Keratinocyte (primary cell): ENCODE measurements at regions not wholly inside any gene's neighbourhood (a gene's known extent, or its start where the extent isn't known, plus 50 kb on each side); places are given as distances from the start of the nearest gene placed in this dataset.

Experiments used
- CTCF ChIP-seq, 3 experiments: IDR thresholded peaks in 1 of 3; conservative IDR thresholded peaks in 1 of 3; optimal IDR thresholded peaks in 1 of 3; 2 replicates in 2 of 3; 3 replicates in 1 of 3; pipeline versions ENCODE3 to v1.5.1; 2011; ENCODE audit warnings: low read length in 3 of 3, mild to moderate bottlenecking in 3 of 3, moderate library complexity in 2 of 3, control low read depth in 1 of 3, inconsistent platforms in 1 of 3; ENCODE audit not compliant: insufficient read depth in 2 of 3; ENCODE audit errors: extremely low read depth in 1 of 3
- EZH2 ChIP-seq: IDR thresholded peaks from one replicate; pipeline ENCODE4 v1.6.1; 2012; ENCODE audit warnings: inconsistent platforms, mild to moderate bottlenecking, low read length, moderate library complexity

DNA sequence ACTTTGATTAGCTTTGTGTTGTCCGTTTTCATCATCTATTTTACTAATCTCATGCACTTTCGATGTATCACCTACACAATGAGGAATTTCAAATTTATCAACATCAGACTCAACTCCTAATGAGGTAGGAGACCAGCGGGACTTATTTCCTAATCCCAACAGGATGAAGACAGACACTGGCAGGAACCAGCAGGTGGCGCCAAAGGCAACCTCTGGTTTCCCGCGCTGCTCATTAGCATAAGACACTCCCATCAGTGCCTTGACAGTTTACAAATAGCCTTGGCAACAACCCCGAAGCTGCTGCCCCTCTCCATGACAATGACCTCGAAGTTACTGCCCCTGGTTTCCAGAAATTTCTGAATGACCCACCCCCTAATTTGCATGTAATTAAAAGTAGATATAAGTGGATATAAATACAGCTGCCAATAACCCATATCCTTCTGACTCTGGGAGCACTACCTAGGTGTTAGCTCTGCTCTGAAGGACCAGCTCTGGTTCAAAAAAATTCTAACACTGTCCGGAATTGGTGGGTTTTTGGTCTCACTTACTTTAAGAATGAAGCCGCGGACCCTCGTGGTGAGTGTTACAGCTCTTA is 974.8 kb downstream of the ADGRL2 start:
- TF ChIP-seq CTCF (optimal IDR thresholded peaks at IDR 0.05 in 1 of 3, IDR thresholded peaks at IDR 0.05 in 1 of 3, conservative IDR thresholded peaks at IDR 0.05 in 1 of 3; ENCODE audit: extremely low read depth in 1 of 3, insufficient read depth in 2 of 3, low read length in 3 of 3) = peak; percentile 75 to 80 (median 76)
- TF ChIP-seq EZH2 = no peak
